ENCODE measurements at regions not wholly inside any gene's neighbourhood (a gene's known extent, or its start where the extent isn't known, plus 50 kb on each side); places are given as distances from the start of the nearest gene placed in this dataset.

DNA sequence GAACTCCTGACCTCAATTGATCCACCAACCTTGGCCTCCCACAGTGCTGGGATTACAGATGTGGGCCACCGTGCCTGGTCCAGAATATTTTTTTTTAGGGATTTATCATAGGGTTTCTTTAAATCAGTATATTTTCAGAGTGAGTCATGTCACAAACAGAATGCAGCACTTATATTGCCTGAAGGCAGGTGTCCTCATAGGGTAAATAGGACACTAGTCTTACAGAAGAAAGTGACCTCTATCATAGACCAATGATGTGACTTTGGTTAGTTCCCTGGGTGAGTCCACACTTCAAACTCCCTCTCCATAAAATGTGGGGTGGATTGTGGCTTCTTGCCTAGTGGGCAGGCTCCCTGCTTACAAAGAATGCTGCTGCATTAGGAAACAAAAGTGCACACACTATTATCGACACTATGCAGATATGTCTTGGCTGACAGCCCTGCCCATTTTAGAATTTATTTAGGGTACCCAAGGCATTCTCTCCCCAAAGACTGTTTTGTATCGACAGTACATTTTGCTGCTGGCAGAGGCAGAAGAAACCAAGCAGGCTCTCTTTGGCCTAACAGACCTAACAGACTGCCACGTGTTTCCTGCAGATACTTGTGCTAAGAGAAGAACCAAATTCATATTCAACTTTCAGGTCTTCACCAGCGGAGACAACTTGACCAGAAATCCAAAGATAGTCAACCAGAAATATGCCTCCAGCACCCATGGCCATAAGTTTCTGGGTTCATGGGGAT lies 125.0 kb downstream of the MOBP start:
- CTCF ChIA-PET (ENCODE audit: low intra/inter-chr PET ratio), result no interaction called here
- POLR2A ChIA-PET, result interaction anchor here (0.5 kb wide), 1 partner anchor 137 kb away, joined by 3 read pairs; no protein-coding TSS in a partner anchor
- BruUV-seq (replicated peaks), result no TSS peak
- Histone ChIP-seq H3K9me1 (ENCODE audit: control insufficient read depth, insufficient read depth, low read length) (no peaks in the 10 kb centered on the region), H3K4me2 (ENCODE audit: insufficient read depth, low read length) (no peak overlapping the region), H3K4me1 (replicated peaks in 1 of 2; ENCODE audit: control insufficient read depth in 2 of 2, insufficient read depth in 2 of 2, low read length in 2 of 2) (no peaks in the 10 kb centered on the region), H2AFZ (ENCODE audit: low read depth, low read length) (no peak overlapping the region; the same call in 1 of the 2 replicates), H3K27me3 (ENCODE audit: control insufficient read depth in 2 of 2, insufficient read depth in 2 of 2, low read length in 2 of 2) (peaks cover 0 to 4% of the 10 kb centered on the region in 2 experiments; a peak in 1 of 5 replicates), H4K20me1 (replicated peaks; ENCODE audit: control insufficient read depth, insufficient read depth, low read length) (no peaks in the 10 kb centered on the region), H3K79me2 (ENCODE audit: control insufficient read depth, insufficient read depth, low read length) (no peaks in the 10 kb centered on the region), H3K36me3 (ENCODE audit: control insufficient read depth, insufficient read depth, low read length) (no peaks in the 10 kb centered on the region), H3K27ac (ENCODE audit: extremely low read depth, low read depth, low read length) (no peak overlapping the region), H3K9me3 (replicated peaks; ENCODE audit: control insufficient read depth, insufficient read depth, low read depth, low read length) (no peaks in the 10 kb centered on the region), H3K4me3 (no peak overlapping the region), H3K9ac (ENCODE audit: insufficient read depth in 1 of 2, low read depth in 2 of 2, low read length in 2 of 2) (no peak overlapping the region)
- 2% methylated on average over 5 of the region's 5 CpGs for WGBS (ENCODE audit: insufficient coverage, low coverage, missing lambda C conversion rate)
- in situ Hi-C loops (cut with MboI) (no loop called here), intact Hi-C loops (cut with micrococcal nuclease) (no loop called here)
- DNase-seq (ENCODE audit: extremely low read depth in 1 of 4, low spot score in 3 of 4), result no peak
- ATAC-seq, result no peak
- no peak for FAIRE-seq
- TF ChIP-seq, protein P1, sequence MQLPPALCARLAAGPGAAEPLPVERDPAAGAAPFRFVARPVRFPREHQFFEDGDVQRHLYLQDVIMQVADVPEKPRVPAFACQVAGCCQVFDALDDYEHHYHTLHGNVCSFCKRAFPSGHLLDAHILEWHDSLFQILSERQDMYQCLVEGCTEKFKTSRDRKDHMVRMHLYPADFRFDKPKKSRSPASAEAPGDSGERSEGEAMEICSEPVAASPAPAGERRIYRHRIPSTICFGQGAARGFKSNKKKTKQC (CRISPR knock-in tag; IDR thresholded peaks at IDR 0.05), result no peak
- TF ChIP-seq NEUROD1 (IDR thresholded peaks at IDR 0.05; ENCODE audit: borderline replicate concordance, low read depth, low read length, partially characterized antibody) (no peak), DPF2 (IDR thresholded peaks at IDR 0.05) (no peak), ZNF212 (CRISPR knock-in tag; IDR thresholded peaks at IDR 0.05) (no peak), ZFP36 (IDR thresholded peaks at IDR 0.05; ENCODE audit: low read depth, low read length, partially characterized antibody) (no peak)
- TF ChIP-seq, protein P2, sequence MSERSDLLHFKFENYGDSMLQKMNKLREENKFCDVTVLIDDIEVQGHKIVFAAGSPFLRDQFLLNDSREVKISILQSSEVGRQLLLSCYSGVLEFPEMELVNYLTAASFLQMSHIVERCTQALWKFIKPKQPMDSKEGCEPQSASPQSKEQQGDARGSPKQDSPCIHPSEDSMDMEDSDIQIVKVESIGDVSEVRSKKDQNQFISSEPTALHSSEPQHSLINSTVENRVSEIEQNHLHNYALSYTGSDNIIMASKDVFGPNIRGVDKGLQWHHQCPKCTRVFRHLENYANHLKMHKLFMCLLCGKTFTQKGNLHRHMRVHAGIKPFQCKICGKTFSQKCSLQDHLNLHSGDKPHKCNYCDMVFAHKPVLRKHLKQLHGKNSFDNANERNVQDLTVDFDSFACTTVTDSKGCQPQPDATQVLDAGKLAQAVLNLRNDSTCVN (CRISPR knock-in tag; IDR thresholded peaks at IDR 0.05), result no peak
- TF ChIP-seq, protein P3, sequence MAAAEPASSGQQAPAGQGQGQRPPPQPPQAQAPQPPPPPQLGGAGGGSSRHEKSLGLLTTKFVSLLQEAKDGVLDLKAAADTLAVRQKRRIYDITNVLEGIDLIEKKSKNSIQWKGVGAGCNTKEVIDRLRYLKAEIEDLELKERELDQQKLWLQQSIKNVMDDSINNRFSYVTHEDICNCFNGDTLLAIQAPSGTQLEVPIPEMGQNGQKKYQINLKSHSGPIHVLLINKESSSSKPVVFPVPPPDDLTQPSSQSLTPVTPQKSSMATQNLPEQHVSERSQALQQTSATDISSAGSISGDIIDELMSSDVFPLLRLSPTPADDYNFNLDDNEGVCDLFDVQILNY (CRISPR knock-in tag; IDR thresholded peaks at IDR 0.05), result no peak

Measured in K562 (cell line).